ENCODE measurements at regions not wholly inside any gene's neighbourhood (a gene's known extent, or its start where the extent isn't known, plus 50 kb on each side); places are given as distances from the start of the nearest gene placed in this dataset.

- DNase-seq (ENCODE audit: low spot score in 2 of 2, unreplicated experiment in 2 of 2) = no peak
- Mint-ChIP-seq H3K27me3 (ENCODE audit: low read depth) (peaks cover 2% of the 10 kb centered on the region), H3K9me3 (no peaks in the 10 kb centered on the region), H3K36me3 (no peaks in the 10 kb centered on the region), H3K27ac (no peak overlapping the region), H3K4me3 (no peak overlapping the region), H3K4me1 (peaks cover 9% of the 10 kb centered on the region)
- no peak for TF ChIP-seq CTCF (IDR thresholded peaks at IDR 0.05; ENCODE audit: unreplicated experiment)
These were observed 350.9 kb upstream of the NPVF start for GRCh38 chr7:25578991-25579777.

- DNase-seq (ENCODE audit: low spot score in 2 of 2, unreplicated experiment in 2 of 2) = no peak
- no peak overlapping the region for H3K4me3 Mint-ChIP-seq
- H3K36me3 Mint-ChIP-seq = no peaks in the 10 kb centered on the region
- H3K27me3 Mint-ChIP-seq (ENCODE audit: low read depth) = peaks cover 6% of the 10 kb centered on the region
- H3K9me3 Mint-ChIP-seq = no peaks in the 10 kb centered on the region
- no peak for TF ChIP-seq CTCF (IDR thresholded peaks at IDR 0.05; ENCODE audit: unreplicated experiment)
- peaks cover 4% of the 10 kb centered on the region for H3K4me1 Mint-ChIP-seq
- no peak overlapping the region for H3K27ac Mint-ChIP-seq
These were observed 351.4 kb upstream of the NPVF start for GRCh38 chr7:25579778-25580075.

- no peak for TF ChIP-seq CTCF (IDR thresholded peaks at IDR 0.05; ENCODE audit: unreplicated experiment)
- no peaks in the 10 kb centered on the region for H3K9me3 Mint-ChIP-seq
- peaks cover under 1% of the 10 kb centered on the region for H3K4me1 Mint-ChIP-seq
- H3K27ac Mint-ChIP-seq = no peak overlapping the region
- H3K4me3 Mint-ChIP-seq = no peak overlapping the region
- no peaks in the 10 kb centered on the region for H3K36me3 Mint-ChIP-seq
- no peak for DNase-seq (ENCODE audit: low spot score in 2 of 2, unreplicated experiment in 2 of 2)
- H3K27me3 Mint-ChIP-seq (ENCODE audit: low read depth) = peaks cover 10% of the 10 kb centered on the region
These were observed 351.9 kb upstream of the NPVF start for GRCh38 chr7:25580141-25580540.

- Mint-ChIP-seq H3K27me3 (ENCODE audit: low read depth) (peaks cover 14% of the 10 kb centered on the region), H3K9me3 (no peaks in the 10 kb centered on the region), H3K27ac (no peak overlapping the region), H3K4me3 (no peak overlapping the region), H3K36me3 (no peaks in the 10 kb centered on the region), H3K4me1 (no peaks in the 10 kb centered on the region)
- no peak for TF ChIP-seq CTCF (IDR thresholded peaks at IDR 0.05; ENCODE audit: unreplicated experiment)
- no peak for DNase-seq (ENCODE audit: low spot score in 2 of 2, unreplicated experiment in 2 of 2)
These were observed 355.3 kb upstream of the NPVF start for GRCh38 chr7:25583621-25584020.

GRCh38 chr7:25584112-25584938 lies 356.0 kb upstream of the NPVF start:
- H3K27me3 Mint-ChIP-seq (ENCODE audit: low read depth) = peaks cover 14% of the 10 kb centered on the region
- DNase-seq (ENCODE audit: low spot score in 2 of 2, unreplicated experiment in 2 of 2) = no peak
- no peak overlapping the region for H3K27ac Mint-ChIP-seq
- no peaks in the 10 kb centered on the region for H3K36me3 Mint-ChIP-seq
- TF ChIP-seq CTCF (IDR thresholded peaks at IDR 0.05; ENCODE audit: unreplicated experiment) = no peak
- no peaks in the 10 kb centered on the region for H3K4me1 Mint-ChIP-seq
- no peak overlapping the region for H3K4me3 Mint-ChIP-seq
- no peaks in the 10 kb centered on the region for H3K9me3 Mint-ChIP-seq

Data from mesothelial cell of epicardium (in vitro differentiated cells).